Transverse colon (tissue), 4 donors: ENCODE measurements at regions not wholly inside any gene's neighbourhood (a gene's known extent, or its start where the extent isn't known, plus 50 kb on each side); places are given as distances from the start of the nearest gene placed in this dataset.

Experiments
- DNase-seq: peaks from one replicate; pipeline ENCODE4 v3.0.0-alpha.2; 2019
- H3K27ac ChIP-seq, 4 donors: fragments of 200-600 bp; sonication (generic); 2 replicates each; pipeline ENCODE4 v1.5.1; 2016 to 2018; ENCODE audit warnings: inconsistent platforms in 4 of 4
- H3K27me3 ChIP-seq: fragments of 200-600 bp; sonication (generic); 2 replicates; pipeline ENCODE4 v1.5.1; 2017; ENCODE audit warnings: inconsistent platforms
- H3K36me3 ChIP-seq, 4 donors: fragments of 200-600 bp; sonication (generic); 2 replicates each; pipeline ENCODE4 v1.5.1; 2017 to 2019; ENCODE audit warnings: inconsistent platforms in 4 of 4
- H3K4me1 ChIP-seq, 4 donors: fragments of 200-600 bp; sonication (generic); 2 replicates each; pipeline ENCODE4 v1.5.1; 2017 to 2020; ENCODE audit warnings: inconsistent platforms in 4 of 4
- H3K4me3 ChIP-seq, 4 donors: fragments of 200-600 bp; sonication (generic); 1 replicate in 1 of 4; 2 replicates in 3 of 4; pipeline versions ENCODE4 v1.5.1 to v1.6.1; 2017 to 2019; ENCODE audit warnings: inconsistent platforms in 4 of 4
- H3K9me3 ChIP-seq, 2 donors: fragments of 200-600 bp; sonication (generic); 2 replicates each; pipeline ENCODE4 v1.5.1; 2017 to 2019; ENCODE audit warnings: inconsistent platforms in 2 of 2
- EP300 ChIP-seq: sonication (generic); formaldehyde crosslinking; IDR thresholded peaks from one replicate; pipeline ENCODE4 v1.6.1; 2017; ENCODE audit warnings: antibody characterized with exemption, low read depth
- POLR2A ChIP-seq: fragments of 450-650 bp; IDR thresholded peaks from one replicate; pipeline ENCODE4 v1.6.1; 2016; ENCODE audit warnings: antibody characterized with exemption, mild to moderate bottlenecking, moderate library complexity
- POLR2AphosphoS5 ChIP-seq, 3 donors: sonication (generic); formaldehyde crosslinking; IDR thresholded peaks; one replicate each; pipeline ENCODE4 v1.6.1; 2016; ENCODE audit warnings: antibody characterized with exemption in 3 of 3
- WGBS, 2 donors: methylation state at CpG; one replicate each; pipeline ENCODE4 v1.1.5; 2018; ENCODE audit warnings: low coverage in 1 of 2; 5-methylcytosine and 5-hydroxymethylcytosine counted together
- in situ Hi-C, 4 donors: fragments of 200-750 bp; cut with MboI; loops; one replicate each; pipeline versions ENCODE4 v1.15.0 to v1.15.1; 2017; ENCODE audit warnings: low sequenced_read_pairs in 3 of 4, low pct_ligation_motif_present in 1 of 4, low pct_unique_long_range_greater_than_20kb in 1 of 4
- intact Hi-C: fragments of 100-400 bp; cut with DNase I; formaldehyde crosslinking; loops from one replicate; pipeline ENCODE4 v1.15.1; 2023; ENCODE audit warnings: low total_unique reads
- TF ChIP-seq, protein P1 (sequence below), 5 experiments: fragments of 200-600 bp in 3 of 5; fragments of 450-650 bp in 2 of 5; sonication (generic) in 3 of 5; IDR thresholded peaks; 1 replicate in 2 of 5; 2 replicates in 3 of 5; pipeline ENCODE4 v1.5.1; 2016 to 2017; ENCODE audit warnings: antibody characterized with exemption in 5 of 5, inconsistent platforms in 3 of 5, mild to moderate bottlenecking in 2 of 5, moderate library complexity in 1 of 5

DNA sequence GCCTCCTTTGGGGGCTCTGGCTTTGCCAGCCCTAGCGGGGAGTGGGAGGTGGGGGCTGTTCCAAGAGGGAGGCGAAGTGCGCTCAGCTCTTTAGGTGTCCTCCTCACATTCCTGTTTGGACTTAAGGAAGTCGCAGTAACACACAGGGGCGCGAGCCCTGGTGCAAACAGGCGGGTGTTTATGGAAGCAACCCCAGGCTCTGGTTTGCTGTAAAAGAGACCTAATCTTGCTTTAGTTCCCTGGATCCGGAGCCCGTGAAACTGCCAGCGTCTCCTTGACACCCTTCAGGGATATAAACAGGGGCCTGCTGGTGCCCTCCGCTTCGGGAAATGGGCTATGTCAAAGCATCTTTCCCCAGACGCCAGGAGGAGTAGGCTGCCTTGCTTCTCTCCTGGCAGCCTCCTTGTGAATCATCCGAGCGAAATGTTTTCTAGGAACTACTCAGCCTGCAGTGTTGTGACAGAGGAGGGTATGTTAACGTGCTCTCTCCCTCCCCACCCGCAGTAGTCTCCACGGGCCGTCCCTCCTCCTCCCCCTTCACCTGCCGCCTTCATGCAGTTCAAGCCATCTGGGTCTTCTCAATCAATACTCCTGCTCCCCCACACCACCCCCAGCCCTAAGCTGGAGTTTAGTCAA, 168.0 kb upstream of the LRFN2 start:
- 36% methylated on average over 20 of the region's 20 CpGs; no CpG with 5 or more reads in 1 of the 2 donors for WGBS, 2 donors
- DNase-seq = no peak
- peaks cover 23% of the 10 kb centered on the region for H3K27me3 ChIP-seq

GRCh38 chr6:40754461-40755045, 167.4 kb upstream of the LRFN2 start:
- 70% methylated on average over 30 of the region's 30 CpGs; no CpG with 5 or more reads in 1 of the 2 donors for WGBS, 2 donors
- no peaks in the 10 kb centered on the region for H3K9me3 ChIP-seq
- in situ Hi-C loops = no loop called here
- intact Hi-C loops = no loop called here
- H3K36me3 ChIP-seq = no peaks in the 10 kb centered on the region
- no peaks in the 10 kb centered on the region for H3K4me1 ChIP-seq
- H3K27me3 ChIP-seq = peaks cover 23% of the 10 kb centered on the region
- H3K4me3 ChIP-seq = no peak overlapping the region
- TF ChIP-seq POLR2A (no peak), POLR2AphosphoS5 (IDR thresholded peaks at IDR 0.05) (no peak), EP300 (no peak)
- TF ChIP-seq, protein P1, sequence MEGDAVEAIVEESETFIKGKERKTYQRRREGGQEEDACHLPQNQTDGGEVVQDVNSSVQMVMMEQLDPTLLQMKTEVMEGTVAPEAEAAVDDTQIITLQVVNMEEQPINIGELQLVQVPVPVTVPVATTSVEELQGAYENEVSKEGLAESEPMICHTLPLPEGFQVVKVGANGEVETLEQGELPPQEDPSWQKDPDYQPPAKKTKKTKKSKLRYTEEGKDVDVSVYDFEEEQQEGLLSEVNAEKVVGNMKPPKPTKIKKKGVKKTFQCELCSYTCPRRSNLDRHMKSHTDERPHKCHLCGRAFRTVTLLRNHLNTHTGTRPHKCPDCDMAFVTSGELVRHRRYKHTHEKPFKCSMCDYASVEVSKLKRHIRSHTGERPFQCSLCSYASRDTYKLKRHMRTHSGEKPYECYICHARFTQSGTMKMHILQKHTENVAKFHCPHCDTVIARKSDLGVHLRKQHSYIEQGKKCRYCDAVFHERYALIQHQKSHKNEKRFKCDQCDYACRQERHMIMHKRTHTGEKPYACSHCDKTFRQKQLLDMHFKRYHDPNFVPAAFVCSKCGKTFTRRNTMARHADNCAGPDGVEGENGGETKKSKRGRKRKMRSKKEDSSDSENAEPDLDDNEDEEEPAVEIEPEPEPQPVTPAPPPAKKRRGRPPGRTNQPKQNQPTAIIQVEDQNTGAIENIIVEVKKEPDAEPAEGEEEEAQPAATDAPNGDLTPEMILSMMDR (IDR thresholded peaks at IDR 0.05) = no peak
- no peak for DNase-seq
- peak overlapping the region in 2 of 4 donors; percentile 11 to 42 for H3K27ac ChIP-seq

More for the DNA sequence above, 168.0 kb upstream of the LRFN2 start:
- Histone ChIP-seq H3K9me3 (no peaks in the 10 kb centered on the region), H3K27ac (peak overlapping the region in 2 of 4 donors; percentile 11 to 42), H3K4me3 (no peak overlapping the region), H3K36me3 (no peaks in the 10 kb centered on the region), H3K4me1 (no peaks in the 10 kb centered on the region)
- TF ChIP-seq POLR2AphosphoS5 (IDR thresholded peaks at IDR 0.05) (no peak), EP300 (no peak), POLR2A (no peak)
- TF ChIP-seq, protein P1 (IDR thresholded peaks at IDR 0.05) = no peak
- intact Hi-C loops (no loop called here), in situ Hi-C loops (no loop called here)

GRCh38 chr6:40753675-40754448, 166.7 kb upstream of the LRFN2 start:
- no peak overlapping the region for H3K4me3 ChIP-seq
- DNase-seq = no peak
- H3K27ac ChIP-seq = no peak overlapping the region
- 48 to 56% methylated on average over 3 of the region's 3 CpGs for WGBS, 2 donors
- H3K4me1 ChIP-seq = no peaks in the 10 kb centered on the region
- H3K9me3 ChIP-seq = no peaks in the 10 kb centered on the region
- intact Hi-C loops = no loop called here
- no peaks in the 10 kb centered on the region for H3K36me3 ChIP-seq
- H3K27me3 ChIP-seq = peaks cover 23% of the 10 kb centered on the region
- in situ Hi-C loops = no loop called here
- no peak for TF ChIP-seq POLR2AphosphoS5 (IDR thresholded peaks at IDR 0.05)
- no peak for TF ChIP-seq POLR2A
- TF ChIP-seq, protein P1 (IDR thresholded peaks at IDR 0.05) = no peak
- TF ChIP-seq EP300 = no peak

DNA sequence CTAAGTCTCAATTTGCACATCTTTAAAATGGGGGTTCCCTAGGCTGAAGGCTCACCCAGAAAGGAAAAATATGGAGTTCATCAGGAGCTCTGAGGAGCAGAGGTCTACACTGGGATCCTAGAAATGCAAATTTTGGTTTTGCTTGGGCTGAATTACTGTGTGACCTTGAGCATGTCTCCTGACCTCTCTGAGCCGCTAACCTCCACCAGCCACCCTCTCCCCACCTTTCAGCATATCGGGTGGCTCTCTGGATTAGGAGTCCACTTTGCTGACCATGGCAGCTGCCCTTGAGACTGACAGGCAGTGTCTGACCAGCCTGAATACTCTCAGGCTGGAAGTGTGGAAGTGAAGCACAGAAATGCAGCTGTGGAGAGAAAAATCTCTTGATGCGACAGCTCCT, 165.9 kb upstream of the LRFN2 start:
- in situ Hi-C loops (no loop called here), intact Hi-C loops (no loop called here)
- DNase-seq = no peak
- TF ChIP-seq POLR2A (no peak), POLR2AphosphoS5 (IDR thresholded peaks at IDR 0.05) (no peak), EP300 (no peak)
- TF ChIP-seq, protein P1 (IDR thresholded peaks at IDR 0.05) = no peak
- Histone ChIP-seq H3K27ac (no peak overlapping the region), H3K36me3 (no peaks in the 10 kb centered on the region), H3K27me3 (peaks cover 24% of the 10 kb centered on the region), H3K4me1 (no peaks in the 10 kb centered on the region), H3K4me3 (no peak overlapping the region), H3K9me3 (no peaks in the 10 kb centered on the region)
- 86% methylated on average over 3 of the region's 3 CpGs; no CpG with 5 or more reads in 1 of the 2 donors for WGBS, 2 donors
